HepG2 (cell line): ENCODE measurements at regions not wholly inside any gene's neighbourhood (a gene's known extent, or its start where the extent isn't known, plus 50 kb on each side); places are given as distances from the start of the nearest gene placed in this dataset.

ENCODE experiments used
- ETV6 ChIP-seq: sonication (generic); formaldehyde crosslinking; conservative IDR thresholded peaks from 2 replicates; pipeline ENCODE4 v1.4.0; 2020; ENCODE audit warnings: missing genetic modification reagents
- HMG20B ChIP-seq: conservative IDR thresholded peaks from 2 replicates; pipeline ENCODE4 v1.6.1; 2016; ENCODE audit warnings: missing genetic modification reagents, missing compliant biosample characterization
- NR2F2 ChIP-seq: IDR thresholded peaks from 2 replicates; pipeline ENCODE4 v1.6.1; 2012; ENCODE audit warnings: low read depth, inconsistent platforms, borderline replicate concordance
- TBX2 ChIP-seq: sonication (generic); formaldehyde crosslinking; IDR thresholded peaks from 2 replicates; pipeline ENCODE4 v1.5.0; 2020; ENCODE audit warnings: missing genetic modification reagents, mild to moderate bottlenecking, borderline replicate concordance
- ZNF180 ChIP-seq: sonication (generic); formaldehyde crosslinking; IDR thresholded peaks from 2 replicates; pipeline ENCODE4 v1.4.0; 2020; ENCODE audit warnings: low read depth, missing genetic modification reagents, borderline replicate concordance
- TF ChIP-seq, protein P1 (sequence below): sonication (generic); formaldehyde crosslinking; IDR thresholded peaks from 2 replicates; pipeline ENCODE4 v1.5.0; 2020; ENCODE audit warnings: mild to moderate bottlenecking, missing genetic modification reagents, borderline replicate concordance
- TF ChIP-seq, protein P2 (sequence below): sonication (generic); formaldehyde crosslinking; IDR thresholded peaks from 2 replicates; pipeline ENCODE4 v1.5.0; 2020; ENCODE audit warnings: mild to moderate bottlenecking, missing genetic modification reagents, moderate library complexity

DNA sequence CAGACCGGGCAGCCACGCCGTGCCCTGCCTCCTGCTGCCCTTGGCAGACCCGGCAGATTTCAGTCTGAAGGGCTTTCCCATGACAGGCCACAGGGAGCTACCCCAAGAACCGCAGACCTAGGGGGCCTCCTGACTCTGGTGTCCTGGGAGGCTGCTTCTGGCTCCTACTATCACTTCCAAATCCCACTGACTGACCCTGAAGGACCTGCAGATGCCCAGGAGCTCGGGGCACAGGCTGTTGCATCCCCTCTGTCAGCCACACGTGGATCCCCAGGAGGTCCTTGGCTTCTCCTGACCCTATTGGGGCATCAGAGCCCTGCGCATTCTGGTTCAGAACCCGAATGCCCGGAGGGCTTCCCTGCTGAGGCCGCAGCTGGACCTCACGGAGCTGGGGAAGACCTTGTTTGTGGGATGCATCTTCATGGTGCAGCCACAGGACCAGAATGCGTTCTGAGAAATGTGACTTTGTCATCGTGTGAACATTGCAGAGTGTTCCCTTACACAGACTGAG is 81.3 kb upstream of the IRX4 start:
- TF ChIP-seq TBX2 (CRISPR knock-in tag): no peak
- TF ChIP-seq, protein P1, sequence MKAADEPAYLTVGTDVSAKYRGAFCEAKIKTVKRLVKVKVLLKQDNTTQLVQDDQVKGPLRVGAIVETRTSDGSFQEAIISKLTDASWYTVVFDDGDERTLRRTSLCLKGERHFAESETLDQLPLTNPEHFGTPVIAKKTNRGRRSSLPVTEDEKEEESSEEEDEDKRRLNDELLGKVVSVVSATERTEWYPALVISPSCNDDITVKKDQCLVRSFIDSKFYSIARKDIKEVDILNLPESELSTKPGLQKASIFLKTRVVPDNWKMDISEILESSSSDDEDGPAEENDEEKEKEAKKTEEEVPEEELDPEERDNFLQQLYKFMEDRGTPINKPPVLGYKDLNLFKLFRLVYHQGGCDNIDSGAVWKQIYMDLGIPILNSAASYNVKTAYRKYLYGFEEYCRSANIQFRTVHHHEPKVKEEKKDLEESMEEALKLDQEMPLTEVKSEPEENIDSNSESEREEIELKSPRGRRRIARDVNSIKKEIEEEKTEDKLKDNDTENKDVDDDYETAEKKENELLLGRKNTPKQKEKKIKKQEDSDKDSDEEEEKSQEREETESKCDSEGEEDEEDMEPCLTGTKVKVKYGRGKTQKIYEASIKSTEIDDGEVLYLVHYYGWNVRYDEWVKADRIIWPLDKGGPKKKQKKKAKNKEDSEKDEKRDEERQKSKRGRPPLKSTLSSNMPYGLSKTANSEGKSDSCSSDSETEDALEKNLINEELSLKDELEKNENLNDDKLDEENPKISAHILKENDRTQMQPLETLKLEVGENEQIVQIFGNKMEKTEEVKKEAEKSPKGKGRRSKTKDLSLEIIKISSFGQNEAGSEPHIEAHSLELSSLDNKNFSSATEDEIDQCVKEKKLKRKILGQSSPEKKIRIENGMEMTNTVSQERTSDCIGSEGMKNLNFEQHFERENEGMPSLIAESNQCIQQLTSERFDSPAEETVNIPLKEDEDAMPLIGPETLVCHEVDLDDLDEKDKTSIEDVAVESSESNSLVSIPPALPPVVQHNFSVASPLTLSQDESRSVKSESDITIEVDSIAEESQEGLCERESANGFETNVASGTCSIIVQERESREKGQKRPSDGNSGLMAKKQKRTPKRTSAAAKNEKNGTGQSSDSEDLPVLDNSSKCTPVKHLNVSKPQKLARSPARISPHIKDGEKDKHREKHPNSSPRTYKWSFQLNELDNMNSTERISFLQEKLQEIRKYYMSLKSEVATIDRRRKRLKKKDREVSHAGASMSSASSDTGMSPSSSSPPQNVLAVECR (CRISPR knock-in tag): no peak
- no peak for TF ChIP-seq ZNF180 (CRISPR knock-in tag)
- TF ChIP-seq, protein P2, sequence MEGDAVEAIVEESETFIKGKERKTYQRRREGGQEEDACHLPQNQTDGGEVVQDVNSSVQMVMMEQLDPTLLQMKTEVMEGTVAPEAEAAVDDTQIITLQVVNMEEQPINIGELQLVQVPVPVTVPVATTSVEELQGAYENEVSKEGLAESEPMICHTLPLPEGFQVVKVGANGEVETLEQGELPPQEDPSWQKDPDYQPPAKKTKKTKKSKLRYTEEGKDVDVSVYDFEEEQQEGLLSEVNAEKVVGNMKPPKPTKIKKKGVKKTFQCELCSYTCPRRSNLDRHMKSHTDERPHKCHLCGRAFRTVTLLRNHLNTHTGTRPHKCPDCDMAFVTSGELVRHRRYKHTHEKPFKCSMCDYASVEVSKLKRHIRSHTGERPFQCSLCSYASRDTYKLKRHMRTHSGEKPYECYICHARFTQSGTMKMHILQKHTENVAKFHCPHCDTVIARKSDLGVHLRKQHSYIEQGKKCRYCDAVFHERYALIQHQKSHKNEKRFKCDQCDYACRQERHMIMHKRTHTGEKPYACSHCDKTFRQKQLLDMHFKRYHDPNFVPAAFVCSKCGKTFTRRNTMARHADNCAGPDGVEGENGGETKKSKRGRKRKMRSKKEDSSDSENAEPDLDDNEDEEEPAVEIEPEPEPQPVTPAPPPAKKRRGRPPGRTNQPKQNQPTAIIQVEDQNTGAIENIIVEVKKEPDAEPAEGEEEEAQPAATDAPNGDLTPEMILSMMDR (CRISPR knock-in tag): no peak
- TF ChIP-seq HMG20B (CRISPR knock-in tag): no peak
- TF ChIP-seq NR2F2: no peak
- no peak for TF ChIP-seq ETV6
